ENCODE measurements at regions not wholly inside any gene's neighbourhood (a gene's known extent, or its start where the extent isn't known, plus 50 kb on each side); places are given as distances from the start of the nearest gene placed in this dataset.

- DNase-seq: no peak
- Histone ChIP-seq H3K9me2 (no peaks in the 10 kb centered on the region), H3K79me2 (ENCODE audit: insufficient read depth) (no peaks in the 10 kb centered on the region), H3K9ac (no peak overlapping the region), H2AFZ (ENCODE audit: low read depth) (no peak overlapping the region), H3K4me1 (ENCODE audit: control insufficient read depth in 1 of 2, insufficient read depth in 2 of 2, low read depth in 1 of 2, low read length in 1 of 2) (peaks cover 0 to 8% of the 10 kb centered on the region in 2 experiments; a peak in 1 of 4 replicates), H3F3A (replicated peaks; ENCODE audit: insufficient read depth) (no peaks in the 10 kb centered on the region), H3K27me3 (ENCODE audit: insufficient read depth) (no peaks in the 10 kb centered on the region), H3K9me3 (no peaks in the 10 kb centered on the region), H3K27ac (ENCODE audit: low read depth in 2 of 2, low read length in 1 of 2) (no peak overlapping the region), H4K20me1 (ENCODE audit: insufficient read depth) (no peaks in the 10 kb centered on the region), H3K4me2 (no peak overlapping the region), H3K4me3 (ENCODE audit: low read depth in 2 of 2, low read length in 1 of 2) (no peak overlapping the region), H3K36me3 (replicated peaks in 1 of 2; ENCODE audit: control insufficient read depth in 1 of 2, insufficient read depth in 2 of 2, low read length in 1 of 2) (no peaks in the 10 kb centered on the region)
- TF ChIP-seq RFX5 (IDR thresholded peaks at IDR 0.05; ENCODE audit: low read length) (no peak), IRF3 (IDR thresholded peaks at IDR 0.05; ENCODE audit: low read depth, low read length) (no peak), ZBTB33 (IDR thresholded peaks at IDR 0.05; ENCODE audit: borderline replicate concordance, low read depth) (no peak), FOSL2 (IDR thresholded peaks at IDR 0.05; ENCODE audit: borderline replicate concordance, low read depth) (no peak), MAX (IDR thresholded peaks at IDR 0.05; ENCODE audit: low read depth) (no peak), EZH2phosphoT487 (IDR thresholded peaks at IDR 0.05; ENCODE audit: borderline replicate concordance, low read depth) (no peak), TCF12 (IDR thresholded peaks at IDR 0.05) (no peak), CHD2 (IDR thresholded peaks at IDR 0.05; ENCODE audit: low read length, partially characterized antibody) (no peak)
- 25% methylated on average over 2 of the region's 2 CpGs for WGBS (ENCODE audit: low lambda C conversion rate)
- POLR2A ChIA-PET: no interaction called here
- CTCF ChIA-PET: interaction anchor here (1.1 kb wide), 1 partner anchor 14 kb away, joined by 3 read pairs; no protein-coding TSS in a partner anchor
Measured at GRCh38 chr3:72079369-72079872, 294.5 kb upstream of the PROK2 start.

- no peak for DNase-seq
- H3K36me3 ChIP-seq (replicated peaks in 1 of 2; ENCODE audit: control insufficient read depth in 1 of 2, insufficient read depth in 2 of 2, low read length in 1 of 2): no peaks in the 10 kb centered on the region
- no peaks in the 10 kb centered on the region for H3K27me3 ChIP-seq (ENCODE audit: insufficient read depth)
- ChIA-PET POLR2A (no interaction called here), CTCF (interaction anchor here (0.6 kb wide), 1 partner anchor 14 kb away, joined by 3 read pairs; no protein-coding TSS in a partner anchor)
- no peaks in the 10 kb centered on the region for H4K20me1 ChIP-seq (ENCODE audit: insufficient read depth)
- no peaks in the 10 kb centered on the region for H3K9me3 ChIP-seq
- TF ChIP-seq MXI1 (IDR thresholded peaks at IDR 0.05; ENCODE audit: low read depth, low read length): no peak
- no peak for TF ChIP-seq PBX3 (IDR thresholded peaks at IDR 0.05)
- TF ChIP-seq EZH2phosphoT487 (IDR thresholded peaks at IDR 0.05; ENCODE audit: borderline replicate concordance, low read depth): no peak
- no peak for TF ChIP-seq ELF1 (IDR thresholded peaks at IDR 0.05)
- TF ChIP-seq CTCF (IDR thresholded peaks at IDR 0.05): no peak
- no peak for TF ChIP-seq SMC3 (IDR thresholded peaks at IDR 0.05; ENCODE audit: low read depth, low read length)
- no peak overlapping the region for H3K4me2 ChIP-seq
- H2AFZ ChIP-seq (ENCODE audit: low read depth): no peak overlapping the region
- no peak overlapping the region for H3K9ac ChIP-seq
- no peaks in the 10 kb centered on the region for H3K79me2 ChIP-seq (ENCODE audit: insufficient read depth)
- no peaks in the 10 kb centered on the region for H3F3A ChIP-seq (replicated peaks; ENCODE audit: insufficient read depth)
- H3K27ac ChIP-seq (ENCODE audit: low read depth in 2 of 2, low read length in 1 of 2): no peak overlapping the region
- H3K9me2 ChIP-seq: no peaks in the 10 kb centered on the region
- WGBS (ENCODE audit: low lambda C conversion rate): 50% methylated on average over 2 of the region's 2 CpGs
- peaks cover 0 to 8% of the 10 kb centered on the region in 2 experiments; a peak in 1 of 4 replicates for H3K4me1 ChIP-seq (ENCODE audit: control insufficient read depth in 1 of 2, insufficient read depth in 2 of 2, low read depth in 1 of 2, low read length in 1 of 2)
- H3K4me3 ChIP-seq (ENCODE audit: low read depth in 2 of 2, low read length in 1 of 2): no peak overlapping the region
Measured at GRCh38 chr3:72078676-72079368, 293.9 kb upstream of the PROK2 start.
